GM18499 (cell line): ENCODE measurements at regions not wholly inside any gene's neighbourhood (a gene's known extent, or its start where the extent isn't known, plus 50 kb on each side); places are given as distances from the start of the nearest gene placed in this dataset.
"Not testable (repeated sequence)": the region's sequence is repeated elsewhere in the genome, so short reads cannot be mapped to it uniquely, and the experiment has no call there.

Source experiments
- ATAC-seq: cut with Tn5 transposase; IDR thresholded peaks from one replicate; pipeline ENCODE4 v1.9.1; 2021; ENCODE audit warnings: moderate number of reproducible peaks; ENCODE audit not compliant: insufficient read depth, unreplicated experiment

- ATAC-seq = peak; percentile 92
Measured at GRCh38 chr21:25176637-25177412, 430.5 kb downstream of the MRPL39 start.

GRCh38 chr21:25175938-25176337, 431.3 kb downstream of the MRPL39 start:
- ATAC-seq = no peak

GRCh38 chr21:25171438-25171837, 435.8 kb downstream of the MRPL39 start:
- ATAC-seq = no peak

DNA sequence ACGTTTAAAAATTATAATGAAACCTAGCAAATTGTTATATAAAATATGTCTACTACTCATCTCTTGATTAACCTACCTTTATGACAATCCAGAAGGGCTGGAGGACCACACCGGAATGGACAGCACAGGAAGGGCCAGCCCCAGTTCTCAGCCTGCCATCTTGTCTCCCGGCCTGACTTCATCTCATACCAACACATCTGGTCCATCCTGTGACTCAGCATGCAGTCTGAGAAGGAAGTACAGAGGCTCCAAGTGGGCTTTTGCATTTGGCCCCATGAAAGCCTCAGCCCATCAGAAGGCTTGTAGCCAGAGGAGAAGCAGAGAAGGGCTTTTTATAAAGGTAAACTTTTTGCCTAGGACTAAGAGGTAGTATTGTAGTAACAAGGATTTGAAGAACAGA, 436.6 kb downstream of the MRPL39 start:
- ATAC-seq = no peak

- no peak for ATAC-seq
Measured at GRCh38 chr21:25169370-25169769, 437.9 kb downstream of the MRPL39 start.

- not testable (repeated sequence) for ATAC-seq
Measured at GRCh38 chr21:25166904-25167303, 440.4 kb downstream of the MRPL39 start.

DNA sequence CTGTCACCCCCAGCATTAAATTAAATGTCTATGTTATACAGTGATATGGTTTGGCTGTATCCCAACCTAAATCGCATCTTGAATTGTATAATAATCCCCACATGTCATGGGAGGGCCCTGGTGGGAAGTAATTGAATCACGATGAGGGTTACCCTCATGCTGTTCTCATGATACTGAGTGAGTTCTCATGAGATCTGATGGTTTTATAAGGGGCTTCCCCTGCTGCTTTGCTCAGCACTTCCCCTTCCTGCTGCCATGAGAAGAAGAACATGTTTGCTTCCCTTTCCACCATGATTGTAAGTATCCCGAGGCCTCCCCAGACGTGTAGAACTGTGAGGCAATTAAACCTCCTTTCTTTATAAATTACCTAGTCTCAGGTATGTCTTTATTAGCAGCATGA, 445.7 kb downstream of the MRPL39 start:
- no peak for ATAC-seq

GRCh38 chr21:25155020-25155419, 452.3 kb downstream of the MRPL39 start:
- not testable (repeated sequence) for ATAC-seq

GRCh38 chr21:25149022-25149421, 458.3 kb downstream of the MRPL39 start:
- no peak for ATAC-seq

DNA sequence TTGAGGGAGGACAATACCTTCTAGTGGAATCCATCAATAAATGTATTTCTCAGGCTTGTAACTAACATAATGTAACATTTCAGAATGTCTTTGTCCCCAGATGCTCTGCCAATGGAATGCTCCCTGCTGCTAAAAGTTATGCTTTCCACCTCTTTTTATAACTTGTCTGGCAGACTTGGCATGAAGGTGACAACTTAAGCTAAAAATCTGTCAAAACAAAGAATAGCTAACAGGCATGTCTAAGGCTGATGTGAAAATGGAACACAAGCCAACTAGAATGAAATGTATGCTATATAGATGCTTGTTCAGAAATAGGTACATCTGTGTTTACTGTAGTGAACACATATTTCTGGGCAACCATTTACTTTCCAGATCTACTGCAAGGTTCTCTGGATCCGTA, 467.9 kb downstream of the MRPL39 start:
- no peak for ATAC-seq

- ATAC-seq = no peak
Measured at GRCh38 chr21:25133939-25134338, 473.3 kb downstream of the MRPL39 start.

DNA sequence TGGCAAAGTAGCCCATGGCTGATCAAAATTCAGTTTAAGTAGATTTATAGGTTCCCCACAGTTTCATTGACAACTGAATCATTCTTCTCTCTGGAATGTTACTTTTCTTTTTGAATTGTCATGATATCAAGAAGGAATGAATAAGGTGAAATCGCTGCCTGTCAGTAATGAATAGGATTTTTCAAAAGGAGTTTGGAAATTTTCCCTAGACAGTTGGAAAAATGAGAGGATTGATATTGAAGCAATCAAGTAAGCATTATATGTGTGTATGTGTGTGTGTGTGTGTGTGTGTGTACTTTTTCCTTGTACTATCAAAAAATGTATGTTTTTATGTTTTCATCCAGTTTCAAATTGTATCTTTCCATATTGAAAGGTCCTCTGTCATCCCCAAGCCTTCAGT, 479.5 kb downstream of the MRPL39 start:
- ATAC-seq = no peak

GRCh38 chr21:25127007-25127406, 480.3 kb downstream of the MRPL39 start:
- ATAC-seq = no peak

DNA sequence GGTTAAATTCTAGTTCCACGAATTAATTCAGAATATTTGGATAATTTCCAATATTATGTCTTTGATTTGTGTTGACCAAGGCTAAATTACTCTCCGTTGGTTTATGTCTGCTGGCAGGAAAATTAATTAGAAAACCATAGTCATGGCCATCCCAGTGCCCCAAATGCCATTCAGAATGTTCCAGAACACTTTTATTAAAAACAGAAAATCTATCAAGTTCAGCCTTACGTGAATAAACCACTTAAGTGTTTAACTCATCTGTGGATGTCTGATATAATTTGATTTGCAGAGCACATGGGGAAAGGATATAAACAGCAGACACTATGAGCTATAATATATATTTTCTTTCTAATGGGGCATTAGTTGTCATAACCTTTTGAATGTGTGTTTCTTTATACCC, 480.7 kb downstream of the MRPL39 start:
- no peak for ATAC-seq

GRCh38 chr21:25118648-25119047, 488.6 kb downstream of the MRPL39 start:
- no peak for ATAC-seq

DNA sequence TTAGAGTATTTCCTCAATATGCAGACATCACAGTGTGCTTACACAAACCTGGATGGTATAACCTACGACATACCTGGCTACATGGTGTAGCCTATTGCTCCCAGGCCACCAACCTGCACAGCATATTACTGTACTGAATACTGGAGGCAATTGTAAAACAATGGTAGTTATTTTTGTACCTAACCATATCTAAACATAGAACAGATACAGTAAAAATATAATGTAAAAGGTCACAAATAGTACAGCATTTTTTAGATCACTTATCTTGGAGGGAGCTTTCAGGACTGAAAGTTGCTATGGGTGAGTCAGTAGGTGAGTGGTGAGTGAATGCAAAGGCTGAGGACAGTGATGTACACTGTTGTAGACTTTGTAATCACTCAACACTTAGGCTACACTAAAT, 492.3 kb downstream of the MRPL39 start:
- peak; percentile 87 for ATAC-seq

DNA sequence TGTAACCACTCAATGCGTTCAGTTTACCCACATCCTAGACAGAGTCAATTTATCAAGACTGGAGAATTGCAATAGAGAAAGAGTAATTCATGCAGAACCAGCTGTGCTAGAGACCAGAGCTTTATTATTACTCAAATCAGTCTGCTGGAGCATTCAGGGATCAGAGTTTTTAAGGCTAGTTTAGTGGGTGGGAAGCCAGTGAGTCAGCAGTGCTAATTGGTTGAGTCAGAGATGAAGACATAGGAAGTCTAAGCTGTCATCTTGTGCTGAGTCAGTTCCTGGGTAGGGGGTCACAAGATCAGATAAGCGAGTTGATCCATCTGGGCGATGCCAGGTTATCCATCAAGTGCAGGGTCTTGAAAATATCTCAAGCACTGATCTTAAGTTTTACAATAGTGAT, 499.6 kb downstream of the MRPL39 start:
- no peak for ATAC-seq

- no peak for ATAC-seq
Measured at GRCh38 chr21:25103500-25104207, 503.6 kb downstream of the MRPL39 start.

DNA sequence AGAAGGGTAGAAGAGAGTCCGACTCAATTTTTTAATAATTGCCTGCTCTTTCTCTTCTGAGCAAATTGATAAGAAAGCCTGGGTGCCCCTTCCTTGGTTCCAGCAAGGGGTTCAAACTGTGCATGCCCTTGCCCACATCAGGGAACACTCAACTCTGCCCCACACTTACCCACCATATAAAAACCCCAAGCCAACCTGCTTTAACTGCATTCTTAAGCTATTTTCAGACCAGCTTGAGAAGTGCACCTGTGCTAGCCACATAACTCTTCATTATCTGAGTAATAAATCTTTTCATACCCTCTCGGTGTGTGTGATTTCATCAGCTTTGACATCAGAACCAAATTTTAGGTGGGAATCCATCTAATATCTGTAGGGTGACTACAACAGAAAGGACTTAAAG, 509.6 kb downstream of the MRPL39 start:
- no peak for ATAC-seq

- ATAC-seq = no peak
Measured at GRCh38 chr21:25094695-25095094, 512.6 kb downstream of the MRPL39 start.

DNA sequence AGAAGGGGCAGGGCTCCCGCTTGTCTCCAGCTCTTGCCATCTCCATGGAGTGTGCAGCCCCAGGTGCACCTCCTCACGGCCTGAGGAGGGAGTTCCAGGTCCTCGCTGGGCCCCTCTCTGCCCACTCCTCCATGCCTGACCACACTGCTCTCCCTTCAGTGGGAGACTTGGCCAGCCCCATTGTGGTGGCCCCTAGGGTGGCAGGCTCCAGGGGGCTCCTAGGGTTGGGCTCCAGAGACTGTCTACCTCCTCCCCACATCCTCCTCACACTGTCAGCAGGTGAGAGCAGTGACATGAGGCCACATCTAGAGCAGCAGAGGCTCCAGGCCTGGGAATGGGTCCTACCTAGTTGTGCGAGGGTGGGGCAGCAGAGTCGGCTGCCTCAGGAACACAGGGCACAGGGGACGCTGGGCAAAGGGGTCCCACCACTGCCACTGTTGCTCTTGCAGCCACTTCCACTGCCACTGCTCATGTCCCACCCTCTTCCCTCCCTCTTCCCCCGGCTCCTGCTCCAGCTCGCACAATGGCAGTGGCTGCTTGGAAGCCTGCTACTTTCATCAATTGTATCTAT, 514.8 kb downstream of the MRPL39 start:
- no peak for ATAC-seq

DNA sequence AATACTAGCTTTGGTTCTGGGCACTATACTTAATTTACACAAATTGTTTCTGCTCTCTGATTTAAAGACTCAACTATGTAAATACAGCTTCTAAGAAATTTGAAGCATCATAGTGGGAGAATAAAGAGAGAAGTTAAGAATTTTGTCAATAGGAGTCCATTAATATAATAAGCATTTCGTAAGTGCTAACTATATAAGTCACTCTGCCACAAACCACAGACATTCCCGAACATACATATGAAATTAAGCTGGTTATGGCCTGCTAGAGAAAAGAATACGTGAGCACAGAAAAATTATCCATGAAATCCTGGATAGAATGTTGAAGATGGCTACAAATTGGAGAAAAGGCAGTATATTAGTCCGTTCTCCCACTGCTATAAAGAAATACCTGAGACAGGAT, 526.2 kb downstream of the MRPL39 start:
- ATAC-seq = no peak
